Lung (tissue), 11 donors: ENCODE measurements at regions not wholly inside any gene's neighbourhood (a gene's known extent, or its start where the extent isn't known, plus 50 kb on each side); places are given as distances from the start of the nearest gene placed in this dataset.
A peak's percentile ranks its signal among the peaks of the same experiment; 100 is the strongest.

Source experiments
- ATAC-seq: fragments of 200-7000 bp; cut with Tn5 transposase; one replicate; pipeline ENCODE4 v1.9.1; 2020; ENCODE audit warnings: moderate number of reproducible peaks; ENCODE audit not compliant: insufficient read depth, low FRiP score
- DNase-seq, 3 donors: peaks; one replicate each; pipeline ENCODE4 v3.0.0-alpha.2; 2013 to 2017
- H3K27ac ChIP-seq, 2 donors: one replicate each; pipeline ENCODE4 v1.5.1; 2013; ENCODE audit warnings: mild to moderate bottlenecking in 2 of 2, moderate library complexity in 2 of 2, control low read depth in 1 of 2, inconsistent platforms in 1 of 2, low read depth in 1 of 2, low read length in 1 of 2
- H3K27me3 ChIP-seq, 3 donors: one replicate each; pipeline ENCODE4 v1.5.1; 2013; ENCODE audit warnings: low read length in 2 of 3; ENCODE audit not compliant: control insufficient read depth in 3 of 3, insufficient read depth in 3 of 3
- H3K36me3 ChIP-seq, 4 donors: one replicate each; pipeline ENCODE4 v1.5.1; 2013; ENCODE audit warnings: low read length in 4 of 4, mild to moderate bottlenecking in 1 of 4, moderate library complexity in 1 of 4; ENCODE audit not compliant: control insufficient read depth in 4 of 4, insufficient read depth in 4 of 4
- H3K4me1 ChIP-seq, 5 donors: one replicate each; pipeline ENCODE4 v1.5.1; 2013; ENCODE audit warnings: low read length in 5 of 5, mild to moderate bottlenecking in 2 of 5, moderate library complexity in 1 of 5; ENCODE audit not compliant: control insufficient read depth in 5 of 5, insufficient read depth in 5 of 5
- H3K4me3 ChIP-seq: one replicate; pipeline ENCODE4 v1.5.1; 2013; ENCODE audit warnings: mild to moderate bottlenecking, control low read depth, moderate library complexity
- H3K9ac ChIP-seq, 2 donors: one replicate each; pipeline ENCODE4 v1.5.1; 2013; ENCODE audit warnings: low read length in 2 of 2, control low read depth in 1 of 2; ENCODE audit not compliant: insufficient read depth in 1 of 2
- H3K9me3 ChIP-seq, 4 donors: one replicate each; pipeline ENCODE4 v1.5.1; 2013; ENCODE audit warnings: low read length in 3 of 4, mild to moderate bottlenecking in 1 of 4, moderate library complexity in 1 of 4; ENCODE audit not compliant: control insufficient read depth in 4 of 4, insufficient read depth in 3 of 4
- WGBS, 2 donors: extraction: QIAGEN DNeasy Blood & Tissue Kit; methylation state at CpG; one replicate each; pipeline ENCODE4 v1.1.7; 2013; 5-methylcytosine and 5-hydroxymethylcytosine counted together
- TF ChIP-seq, protein P1 (sequence below): IDR thresholded peaks from 2 replicates; pipeline ENCODE4 v1.5.1; 2012; ENCODE audit warnings: mild to moderate bottlenecking; ENCODE audit errors: control extremely low read depth, extremely low read depth
- donor health status: control.
- donor health status: control.
- donor health status: Bipolar disorder and iron deficiency.
- donor health status: healthy.
- donor health status: DM: yes; HTN: yes; CAD: no.

DNA sequence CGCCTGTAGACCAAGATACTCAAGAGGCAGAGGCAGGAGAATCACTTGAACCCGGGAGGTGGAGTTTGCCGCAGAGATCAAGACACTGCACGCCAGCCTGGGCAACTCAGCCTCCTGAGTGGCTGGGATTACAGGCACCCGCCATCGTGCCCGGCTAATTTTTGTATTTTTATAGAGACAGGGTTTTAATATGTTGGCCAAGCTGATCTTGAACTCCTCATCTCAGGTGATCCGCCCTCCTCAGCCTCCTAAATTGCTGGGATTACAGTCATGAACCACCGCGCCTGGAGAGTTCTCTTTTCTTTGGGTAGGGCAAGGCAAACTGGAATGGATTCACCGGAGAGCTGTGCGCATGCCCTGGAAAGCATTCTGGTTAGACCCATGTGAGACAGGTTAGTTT lies 179.3 kb upstream of the ALG10B start:
- Histone ChIP-seq H3K27me3 (no peaks in the 10 kb centered on the region), H3K36me3 (no peaks in the 10 kb centered on the region), H3K4me3 (no peak overlapping the region), H3K9ac (no peak overlapping the region), H3K9me3 (peaks cover 0 to 3% (median 0%) of the 10 kb centered on the region in 4 donors), H3K4me1 (peaks cover 0 to 4% (median 0%) of the 10 kb centered on the region in 5 donors), H3K27ac (no peak overlapping the region)
- WGBS, 2 donors = 84 to 94% methylated on average over 12 of the region's 12 CpGs
- ATAC-seq (no peak), DNase-seq (no peak)
- TF ChIP-seq, protein P1, sequence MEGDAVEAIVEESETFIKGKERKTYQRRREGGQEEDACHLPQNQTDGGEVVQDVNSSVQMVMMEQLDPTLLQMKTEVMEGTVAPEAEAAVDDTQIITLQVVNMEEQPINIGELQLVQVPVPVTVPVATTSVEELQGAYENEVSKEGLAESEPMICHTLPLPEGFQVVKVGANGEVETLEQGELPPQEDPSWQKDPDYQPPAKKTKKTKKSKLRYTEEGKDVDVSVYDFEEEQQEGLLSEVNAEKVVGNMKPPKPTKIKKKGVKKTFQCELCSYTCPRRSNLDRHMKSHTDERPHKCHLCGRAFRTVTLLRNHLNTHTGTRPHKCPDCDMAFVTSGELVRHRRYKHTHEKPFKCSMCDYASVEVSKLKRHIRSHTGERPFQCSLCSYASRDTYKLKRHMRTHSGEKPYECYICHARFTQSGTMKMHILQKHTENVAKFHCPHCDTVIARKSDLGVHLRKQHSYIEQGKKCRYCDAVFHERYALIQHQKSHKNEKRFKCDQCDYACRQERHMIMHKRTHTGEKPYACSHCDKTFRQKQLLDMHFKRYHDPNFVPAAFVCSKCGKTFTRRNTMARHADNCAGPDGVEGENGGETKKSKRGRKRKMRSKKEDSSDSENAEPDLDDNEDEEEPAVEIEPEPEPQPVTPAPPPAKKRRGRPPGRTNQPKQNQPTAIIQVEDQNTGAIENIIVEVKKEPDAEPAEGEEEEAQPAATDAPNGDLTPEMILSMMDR = no peak

DNA sequence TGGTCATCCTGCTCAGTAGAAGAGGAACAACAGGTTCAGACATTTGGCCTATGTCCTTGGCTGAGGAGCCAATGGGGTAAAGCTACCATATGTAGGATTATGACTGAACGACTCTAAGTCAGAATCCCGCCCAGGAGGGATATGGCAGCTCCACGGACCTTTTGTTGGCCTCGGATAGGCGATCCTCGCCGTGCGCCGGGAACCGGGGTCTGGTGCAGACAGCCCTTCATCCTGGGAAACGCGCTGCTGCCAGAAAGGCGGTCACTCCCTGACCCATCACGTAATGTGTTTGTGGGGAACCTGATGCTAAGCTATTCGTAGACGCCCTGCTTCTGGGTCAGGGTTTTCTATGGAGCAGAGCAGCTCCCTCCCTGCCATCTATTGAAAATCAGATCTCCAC lies 178.9 kb upstream of the ALG10B start:
- DNase-seq = no peak
- Histone ChIP-seq H3K27me3 (no peaks in the 10 kb centered on the region), H3K9ac (no peak overlapping the region), H3K36me3 (no peaks in the 10 kb centered on the region), H3K9me3 (no peaks in the 10 kb centered on the region), H3K4me3 (no peak overlapping the region), H3K27ac (no peak overlapping the region), H3K4me1 (peaks cover 0 to 4% (median 0%) of the 10 kb centered on the region in 5 donors)
- no peak for ATAC-seq
- WGBS, 2 donors = 58% methylated on average over 16 of the region's 16 CpGs
- TF ChIP-seq, protein P1 = no peak

DNA sequence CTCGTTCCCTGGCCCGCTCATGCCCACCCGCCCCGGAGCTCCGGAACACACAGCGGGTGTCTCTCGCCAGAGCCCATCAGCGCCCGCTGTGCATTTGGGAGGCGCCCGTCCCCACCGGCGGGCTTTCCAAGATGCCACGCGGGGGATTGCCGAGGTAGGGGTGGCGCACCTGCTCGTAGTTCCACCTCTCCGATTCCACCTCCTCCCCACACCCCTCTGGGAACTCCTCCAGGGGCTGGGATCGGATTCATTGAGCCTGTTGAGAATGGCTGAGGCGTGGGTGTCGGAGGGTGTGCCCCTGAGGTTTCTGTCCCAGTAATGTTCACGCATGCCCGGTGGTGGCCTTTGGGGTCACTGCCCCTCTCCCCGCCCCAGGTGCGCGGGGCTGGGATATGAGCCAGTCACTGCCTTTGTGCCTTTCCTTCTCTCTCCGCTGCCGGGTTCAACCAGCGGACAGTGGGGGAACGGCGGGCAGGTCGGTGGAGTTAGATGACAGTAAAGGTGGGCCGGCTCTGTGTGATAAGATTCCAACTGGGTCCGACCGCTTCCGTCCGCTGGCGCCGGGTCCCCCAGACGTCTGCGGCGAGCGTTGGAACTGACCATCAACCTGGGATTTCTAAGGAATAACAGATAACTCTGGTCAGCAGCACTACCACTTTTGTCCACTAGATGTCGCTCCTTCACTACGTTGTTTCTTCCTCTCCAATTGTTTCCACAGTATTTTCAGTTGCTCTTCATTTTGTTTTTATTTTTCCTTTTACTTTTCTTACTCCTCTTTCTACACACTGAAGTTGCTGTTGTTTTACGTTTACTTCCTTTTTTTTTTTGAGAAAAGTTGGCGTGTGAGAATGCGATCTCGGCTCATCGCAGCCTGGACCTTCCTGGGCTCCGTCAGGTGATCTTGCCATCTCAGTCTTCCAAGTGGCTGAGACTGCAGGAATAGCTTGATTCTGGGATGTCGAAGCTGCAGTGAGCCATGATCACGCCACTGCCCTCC lies 178.1 kb upstream of the ALG10B start:
- 7 to 14% methylated on average over 54 of the region's 54 CpGs for WGBS, 2 donors
- Histone ChIP-seq H3K36me3 (no peaks in the 10 kb centered on the region), H3K4me3 (peak overlapping the region; percentile 35), H3K27ac (no peak overlapping the region), H3K27me3 (no peaks in the 10 kb centered on the region), H3K9me3 (no peaks in the 10 kb centered on the region), H3K9ac (peak overlapping the region in 1 of 2 donors; percentile 4), H3K4me1 (peaks cover 0 to 4% (median 0%) of the 10 kb centered on the region in 5 donors)
- peak; percentile 91 for ATAC-seq
- peak; percentile 69 to 80 (median 71) for DNase-seq
- TF ChIP-seq, protein P1 = peak; percentile 85
